A549 (cell line): ENCODE measurements at regions not wholly inside any gene's neighbourhood (a gene's known extent, or its start where the extent isn't known, plus 50 kb on each side); places are given as distances from the start of the nearest gene placed in this dataset.

Experiments used
- BHLHE40 ChIP-seq: IDR thresholded peaks from 2 replicates; pipeline ENCODE4 v1.6.1; 2012; ENCODE audit warnings: low read depth, low read length, inconsistent platforms
- CEBPB ChIP-seq, 2 experiments: fragments of >200 bp in 1 of 2; sonication (Bioruptor Twin) in 1 of 2; formaldehyde crosslinking in 1 of 2; IDR thresholded peaks; 2 replicates each; pipeline ENCODE4 v1.6.1; 2012 to 2016
- KDM5A ChIP-seq: fragments of 200-600 bp; sonication (generic); IDR thresholded peaks from 2 replicates; pipeline ENCODE4 v1.6.1; 2016; ENCODE audit warnings: antibody characterized with exemption, mild to moderate bottlenecking
- MAZ ChIP-seq: fragments of 150-350 bp; IDR thresholded peaks from 2 replicates; pipeline ENCODE4 v1.6.1; 2014; ENCODE audit warnings: antibody characterized with exemption, low read depth, low read length, borderline replicate concordance
- POLR2A ChIP-seq: IDR thresholded peaks from 2 replicates; pipeline ENCODE4 v1.6.1; 2012; ENCODE audit warnings: mild to moderate bottlenecking, low read length
- RAD21 ChIP-seq, 2 experiments: fragments of >200 bp in 1 of 2; sonication (Bioruptor Twin) in 1 of 2; formaldehyde crosslinking in 1 of 2; IDR thresholded peaks in 1 of 2; conservative IDR thresholded peaks in 1 of 2; 2 replicates in 1 of 2; 3 replicates in 1 of 2; pipeline ENCODE4 v1.6.1; 2012 to 2018; ENCODE audit warnings: inconsistent platforms in 1 of 2
- RCOR1 ChIP-seq: fragments of 150-350 bp; IDR thresholded peaks from 2 replicates; pipeline ENCODE4 v1.6.1; 2014; ENCODE audit warnings: antibody characterized with exemption, low read length, low read depth
- RNF2 ChIP-seq: fragments of 200-600 bp; sonication (generic); IDR thresholded peaks from 2 replicates; pipeline ENCODE4 v1.6.1; 2016; ENCODE audit warnings: low read depth, mild to moderate bottlenecking, antibody characterized with exemption, moderate library complexity, borderline replicate concordance
- SMC3 ChIP-seq: fragments of >200 bp; sonication (Bioruptor Twin); formaldehyde crosslinking; IDR thresholded peaks from 3 replicates; pipeline ENCODE4 v1.6.1; 2018; ENCODE audit warnings: inconsistent platforms
- ZC3H11A ChIP-seq: fragments of 450-650 bp; IDR thresholded peaks from 2 replicates; pipeline ENCODE4 v1.6.1; 2014; ENCODE audit warnings: antibody characterized with exemption, mild to moderate bottlenecking
- TF ChIP-seq, protein P1 (sequence below): fragments of >200 bp; sonication (Bioruptor Twin); formaldehyde crosslinking; IDR thresholded peaks from 3 replicates; pipeline ENCODE4 v1.5.1; 2016
- TF ChIP-seq, protein P2 (sequence below): fragments of 150-350 bp; IDR thresholded peaks from 2 replicates; pipeline ENCODE4 v1.6.1; 2014; ENCODE audit warnings: low read depth, mild to moderate bottlenecking, low read length
- TF ChIP-seq, protein P3 (sequence below): IDR thresholded peaks from 2 replicates; pipeline ENCODE4 v1.6.1; 2012

DNA sequence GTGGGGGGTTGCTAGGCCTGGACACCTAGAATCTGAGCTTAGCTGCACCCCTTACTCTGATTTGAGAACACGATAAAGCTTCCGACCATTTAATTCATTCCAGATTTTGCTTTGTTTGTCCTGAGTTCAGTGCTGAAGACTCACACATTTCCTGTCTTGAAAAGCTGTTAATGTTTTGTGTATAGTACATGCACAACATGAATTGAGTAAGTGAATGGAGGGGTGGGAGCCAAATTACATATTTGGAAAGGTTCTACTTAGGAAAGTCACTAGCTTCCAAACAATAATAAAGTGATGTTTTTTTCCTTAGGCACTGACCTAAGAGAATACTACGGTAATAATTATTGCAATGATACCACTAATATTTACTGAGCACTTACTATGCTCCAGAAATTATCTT is 955.2 kb upstream of the NR2F2 start:
- no peak for TF ChIP-seq RAD21 (conservative IDR thresholded peaks at IDR 0.05 in 1 of 2, IDR thresholded peaks at IDR 0.05 in 1 of 2)
- no peak for TF ChIP-seq KDM5A
- TF ChIP-seq, protein P1, sequence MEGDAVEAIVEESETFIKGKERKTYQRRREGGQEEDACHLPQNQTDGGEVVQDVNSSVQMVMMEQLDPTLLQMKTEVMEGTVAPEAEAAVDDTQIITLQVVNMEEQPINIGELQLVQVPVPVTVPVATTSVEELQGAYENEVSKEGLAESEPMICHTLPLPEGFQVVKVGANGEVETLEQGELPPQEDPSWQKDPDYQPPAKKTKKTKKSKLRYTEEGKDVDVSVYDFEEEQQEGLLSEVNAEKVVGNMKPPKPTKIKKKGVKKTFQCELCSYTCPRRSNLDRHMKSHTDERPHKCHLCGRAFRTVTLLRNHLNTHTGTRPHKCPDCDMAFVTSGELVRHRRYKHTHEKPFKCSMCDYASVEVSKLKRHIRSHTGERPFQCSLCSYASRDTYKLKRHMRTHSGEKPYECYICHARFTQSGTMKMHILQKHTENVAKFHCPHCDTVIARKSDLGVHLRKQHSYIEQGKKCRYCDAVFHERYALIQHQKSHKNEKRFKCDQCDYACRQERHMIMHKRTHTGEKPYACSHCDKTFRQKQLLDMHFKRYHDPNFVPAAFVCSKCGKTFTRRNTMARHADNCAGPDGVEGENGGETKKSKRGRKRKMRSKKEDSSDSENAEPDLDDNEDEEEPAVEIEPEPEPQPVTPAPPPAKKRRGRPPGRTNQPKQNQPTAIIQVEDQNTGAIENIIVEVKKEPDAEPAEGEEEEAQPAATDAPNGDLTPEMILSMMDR, result no peak
- no peak for TF ChIP-seq CEBPB (IDR thresholded peaks at IDR 0.05)
- TF ChIP-seq, protein P2, sequence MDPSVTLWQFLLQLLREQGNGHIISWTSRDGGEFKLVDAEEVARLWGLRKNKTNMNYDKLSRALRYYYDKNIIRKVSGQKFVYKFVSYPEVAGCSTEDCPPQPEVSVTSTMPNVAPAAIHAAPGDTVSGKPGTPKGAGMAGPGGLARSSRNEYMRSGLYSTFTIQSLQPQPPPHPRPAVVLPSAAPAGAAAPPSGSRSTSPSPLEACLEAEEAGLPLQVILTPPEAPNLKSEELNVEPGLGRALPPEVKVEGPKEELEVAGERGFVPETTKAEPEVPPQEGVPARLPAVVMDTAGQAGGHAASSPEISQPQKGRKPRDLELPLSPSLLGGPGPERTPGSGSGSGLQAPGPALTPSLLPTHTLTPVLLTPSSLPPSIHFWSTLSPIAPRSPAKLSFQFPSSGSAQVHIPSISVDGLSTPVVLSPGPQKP, result no peak
- TF ChIP-seq RNF2, result no peak
- TF ChIP-seq BHLHE40, result no peak
- no peak for TF ChIP-seq RCOR1
- no peak for TF ChIP-seq MAZ
- TF ChIP-seq, protein P3, sequence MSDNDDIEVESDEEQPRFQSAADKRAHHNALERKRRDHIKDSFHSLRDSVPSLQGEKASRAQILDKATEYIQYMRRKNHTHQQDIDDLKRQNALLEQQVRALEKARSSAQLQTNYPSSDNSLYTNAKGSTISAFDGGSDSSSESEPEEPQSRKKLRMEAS, result no peak
- no peak for TF ChIP-seq ZC3H11A
- no peak for TF ChIP-seq SMC3
- no peak for TF ChIP-seq POLR2A
